ENCODE measurements at regions not wholly inside any gene's neighbourhood (a gene's known extent, or its start where the extent isn't known, plus 50 kb on each side); places are given as distances from the start of the nearest gene placed in this dataset.

DNA sequence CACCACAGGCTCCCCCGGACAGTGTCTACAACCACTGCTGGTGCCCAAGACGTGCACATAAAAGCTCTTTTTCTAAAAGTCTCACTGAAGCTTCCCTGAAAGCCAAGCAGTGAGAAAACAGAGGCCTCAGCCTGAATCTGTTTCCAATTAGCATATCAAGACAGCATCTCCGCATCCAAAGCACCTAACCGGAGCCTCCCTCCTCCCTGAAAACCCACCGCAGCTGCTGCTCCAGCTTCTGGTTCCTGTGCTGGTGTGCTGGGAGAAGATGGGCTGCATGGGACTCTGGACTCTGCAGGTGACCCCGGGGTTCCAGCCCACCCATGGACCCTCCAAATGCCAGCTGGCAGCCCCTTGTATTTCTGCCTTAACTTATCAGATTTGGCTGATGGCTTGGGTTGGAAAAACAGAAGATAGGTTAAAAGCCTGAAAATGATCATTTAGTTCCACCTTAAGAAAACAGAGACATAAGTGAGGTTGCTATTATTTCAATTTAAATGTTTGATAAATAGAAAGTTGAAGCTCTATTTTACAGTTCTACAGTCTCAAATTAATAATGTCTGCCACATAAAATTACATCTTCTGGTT lies 103.3 kb downstream of the TMEM18 start:
- DNase-seq: no peak

DNA sequence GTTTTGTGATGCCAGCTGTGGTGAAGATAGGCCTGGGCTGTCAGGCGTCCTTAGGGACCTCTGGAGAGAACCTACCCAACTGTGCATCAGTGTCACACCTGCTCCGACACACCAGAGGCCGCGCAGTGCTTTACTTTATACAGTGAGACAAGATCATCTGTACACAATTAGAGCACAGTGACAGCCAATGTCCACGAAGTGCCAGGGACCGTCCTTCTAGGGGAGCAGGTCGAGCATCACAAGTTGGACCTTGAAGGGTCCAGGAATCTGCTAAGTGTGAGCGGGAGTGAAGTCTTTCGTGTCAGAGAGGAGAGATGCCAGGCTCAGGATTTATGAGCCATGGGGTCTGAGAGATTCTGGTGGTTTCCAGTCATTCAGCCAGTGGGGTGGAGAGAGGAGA lies 104.2 kb downstream of the TMEM18 start:
- DNase-seq: no peak

GRCh38 chr2:569681-570080 lies 107.5 kb downstream of the TMEM18 start:
- DNase-seq: no peak

DNA sequence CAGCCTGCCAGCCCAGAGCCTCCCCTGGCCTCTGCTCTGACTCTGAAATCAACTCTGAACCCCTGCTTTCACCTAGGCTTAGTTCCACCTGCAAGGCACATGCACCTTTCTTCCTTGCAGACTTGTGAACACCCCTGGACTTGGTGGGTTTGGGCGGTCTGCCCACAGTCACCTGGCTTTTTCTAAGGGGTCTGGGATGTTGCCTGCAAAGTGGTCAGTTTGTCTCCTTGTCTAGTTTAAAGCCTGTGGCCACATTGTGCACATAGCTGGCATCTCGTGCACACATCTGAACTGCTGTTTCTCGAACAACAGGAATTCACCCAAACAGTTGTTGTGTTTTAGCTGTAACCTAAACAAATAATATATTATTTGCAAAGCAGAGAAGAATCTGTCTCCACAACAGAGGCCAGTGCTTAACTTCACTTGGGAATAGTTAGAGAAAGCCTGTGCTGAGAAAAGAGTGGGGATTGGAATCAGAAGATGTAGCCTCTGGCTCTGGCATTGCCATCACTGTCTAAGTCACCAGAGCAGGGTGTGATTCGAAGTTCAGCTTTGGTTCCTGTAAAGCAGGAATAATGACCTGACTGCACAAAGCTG lies 108.5 kb downstream of the TMEM18 start:
- no peak for DNase-seq

DNA sequence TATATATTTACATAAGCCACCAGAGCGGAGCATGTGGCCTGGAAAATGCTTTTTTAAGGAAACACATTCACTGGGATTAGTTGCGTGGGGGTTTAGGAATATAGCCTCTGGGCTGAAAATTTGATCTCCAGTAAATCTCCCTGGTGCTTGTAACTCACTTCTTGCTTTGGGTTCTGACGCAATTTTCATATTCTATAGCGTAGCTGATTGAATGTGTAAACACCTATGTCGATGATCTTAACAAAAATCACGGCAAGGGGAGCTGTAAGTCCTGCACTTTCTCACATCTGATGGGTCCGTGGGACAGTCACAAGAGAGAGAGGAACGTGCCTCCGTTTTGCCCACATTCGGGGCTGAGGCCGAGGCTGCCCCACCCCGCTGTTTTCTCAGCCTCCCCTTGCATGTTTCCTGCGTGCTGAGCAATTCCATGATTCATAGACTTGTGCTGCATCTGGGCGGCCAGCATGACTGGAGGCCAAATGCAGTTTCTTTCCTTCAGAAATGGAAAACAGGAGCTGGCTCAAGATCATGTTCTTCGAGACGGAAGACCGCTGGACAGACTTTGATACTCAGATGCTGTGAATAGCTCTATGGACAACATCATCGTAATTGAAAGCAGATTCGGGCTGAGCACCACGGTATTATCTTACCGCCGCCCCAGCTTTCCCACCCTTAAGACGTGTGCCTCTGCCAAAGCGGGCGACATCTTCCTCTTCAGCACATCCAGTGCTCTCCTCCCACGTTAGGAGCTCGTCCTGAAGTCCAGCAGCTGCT lies 109.2 kb downstream of the TMEM18 start:
- DNase-seq: no peak

GRCh38 chr2:567496-567864 lies 109.7 kb downstream of the TMEM18 start:
- no peak for DNase-seq

GRCh38 chr2:566379-567313 lies 110.6 kb downstream of the TMEM18 start:
- no peak for DNase-seq

DNA sequence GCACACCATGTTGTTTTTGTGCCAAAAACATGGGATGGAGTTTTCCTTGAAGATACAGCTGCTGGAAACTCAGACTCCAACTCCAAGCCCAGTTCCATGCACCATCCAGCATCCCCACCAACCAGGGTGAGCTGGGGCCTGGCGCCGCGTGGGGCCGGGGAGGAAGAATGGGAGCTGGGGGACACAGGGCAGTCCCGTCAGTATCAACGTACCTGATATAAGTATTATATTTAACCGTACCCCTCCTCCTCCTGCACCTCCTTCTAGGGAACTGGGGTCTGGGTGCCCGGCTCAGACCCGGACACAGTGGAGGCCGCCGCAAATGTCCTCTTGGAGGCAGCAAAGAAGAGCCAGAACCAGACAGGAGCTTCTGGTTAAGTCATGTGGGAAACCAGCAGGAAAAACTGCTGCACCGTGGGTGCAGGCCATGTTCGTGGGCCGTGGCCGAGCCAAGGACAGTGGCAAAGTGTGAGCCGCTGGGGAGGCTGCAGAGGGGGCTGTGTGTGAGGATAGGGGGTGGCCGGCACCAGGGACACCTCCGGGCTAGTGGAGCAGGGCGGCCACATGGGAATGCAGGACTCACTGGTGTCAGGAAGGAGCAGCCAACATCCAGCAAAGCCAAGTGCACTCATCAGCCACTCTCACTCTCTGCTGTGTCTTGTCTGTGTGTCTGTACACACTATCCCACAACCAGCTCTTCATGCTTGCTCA lies 112.6 kb downstream of the TMEM18 start:
- DNase-seq: no peak

DNA sequence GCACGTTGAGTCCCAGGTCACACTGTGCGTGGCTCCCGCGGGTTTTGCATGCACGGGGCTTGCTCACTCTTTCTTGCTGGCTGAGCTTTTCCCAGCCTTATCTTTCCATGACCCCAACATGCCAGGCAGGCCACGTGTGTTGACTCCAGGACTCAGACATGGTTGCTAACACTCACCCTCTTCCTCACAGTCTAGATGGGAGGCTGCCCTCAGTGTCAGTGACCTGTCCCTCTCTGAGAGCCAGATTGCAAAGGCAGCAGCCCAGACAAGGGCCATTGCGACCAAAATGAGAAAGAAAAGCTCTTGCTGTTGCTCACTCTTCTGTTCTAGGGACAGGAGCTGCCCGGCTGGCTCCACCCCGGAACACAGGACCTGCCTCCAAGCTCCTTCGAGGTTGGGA lies 113.7 kb downstream of the TMEM18 start:
- no peak for DNase-seq

DNA sequence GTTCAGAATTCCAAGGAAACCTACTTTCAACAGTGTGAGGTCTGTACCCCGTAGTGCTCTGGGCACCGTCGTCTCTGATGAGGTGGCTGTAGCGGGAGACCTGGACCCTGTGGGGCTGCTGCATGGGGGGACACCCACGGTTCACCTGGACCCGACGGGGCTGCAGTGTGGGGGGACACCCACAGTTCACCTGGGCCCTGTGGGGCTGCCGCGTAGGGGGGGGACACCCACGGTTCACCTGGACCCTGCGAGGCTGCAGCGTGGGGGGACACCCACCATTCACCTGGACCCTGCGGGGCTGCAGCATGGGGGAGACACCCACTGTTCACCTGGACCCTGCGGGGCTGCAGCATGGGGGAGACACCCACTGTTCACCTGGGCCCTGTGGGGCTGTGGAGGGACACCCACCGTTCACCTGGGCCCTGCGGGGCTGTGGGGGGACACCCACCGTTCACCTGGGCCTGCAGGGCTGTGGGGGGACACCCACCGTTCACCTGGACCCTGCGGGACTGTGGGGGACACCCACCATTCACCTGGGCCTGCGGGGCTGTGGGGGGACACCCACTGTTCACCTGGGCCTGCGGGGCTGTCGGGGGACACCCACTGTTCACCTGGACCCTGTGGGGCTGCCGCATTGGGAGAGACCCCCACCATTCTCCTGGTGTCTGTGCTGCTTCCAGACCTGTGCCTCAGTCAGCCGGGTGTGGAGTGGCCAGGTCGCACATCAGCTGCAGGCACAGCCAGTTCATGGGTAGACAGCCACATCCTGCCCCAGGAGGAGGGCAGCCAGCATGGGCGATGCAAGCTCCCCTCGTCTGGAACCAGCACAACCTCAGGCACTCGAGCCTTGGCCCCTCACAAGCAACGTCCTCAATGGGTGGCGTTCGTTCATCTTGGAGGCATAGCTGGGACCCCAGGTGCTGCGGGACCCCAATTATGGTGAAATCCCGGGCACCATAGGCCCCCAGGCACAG lies 114.5 kb downstream of the TMEM18 start:
- DNase-seq: no peak

DNA sequence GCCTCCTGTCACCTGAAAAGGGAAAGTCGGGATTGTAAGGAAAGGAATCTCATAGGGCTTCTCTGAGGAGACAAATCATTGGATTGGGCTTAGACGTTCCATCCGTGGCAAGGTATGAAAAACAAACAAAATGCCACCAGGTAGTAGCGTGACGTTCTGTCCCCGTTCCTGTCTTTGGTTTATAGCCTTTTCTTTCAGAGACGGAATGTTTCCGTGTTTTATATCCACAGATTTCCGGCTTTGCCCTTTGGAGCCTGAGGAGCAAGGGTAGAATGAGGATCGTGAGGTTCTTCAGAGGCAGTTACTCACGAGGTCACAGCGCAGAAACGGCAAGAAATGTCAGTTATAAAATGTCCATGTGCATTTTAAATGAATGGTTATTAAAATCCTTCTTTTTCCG lies 118.3 kb downstream of the TMEM18 start:
- no peak for DNase-seq

DNA sequence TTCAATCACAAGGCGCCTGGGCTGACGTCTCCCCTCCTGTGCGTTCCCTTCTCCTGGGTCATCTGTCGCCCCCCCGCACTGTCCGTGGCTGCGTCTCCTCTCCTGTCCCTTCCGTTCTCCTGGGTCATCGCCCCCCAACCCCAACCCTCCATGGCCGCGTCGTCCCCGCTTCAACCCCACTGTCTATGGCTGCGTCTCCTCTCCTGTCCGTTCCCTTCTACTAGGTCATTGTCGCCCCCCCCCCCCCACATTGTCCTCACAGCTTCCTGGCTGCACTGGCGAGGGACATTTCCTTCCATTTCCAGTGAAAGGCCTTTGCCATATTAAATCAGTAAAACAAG lies 118.9 kb downstream of the TMEM18 start:
- DNase-seq: no peak

DNA sequence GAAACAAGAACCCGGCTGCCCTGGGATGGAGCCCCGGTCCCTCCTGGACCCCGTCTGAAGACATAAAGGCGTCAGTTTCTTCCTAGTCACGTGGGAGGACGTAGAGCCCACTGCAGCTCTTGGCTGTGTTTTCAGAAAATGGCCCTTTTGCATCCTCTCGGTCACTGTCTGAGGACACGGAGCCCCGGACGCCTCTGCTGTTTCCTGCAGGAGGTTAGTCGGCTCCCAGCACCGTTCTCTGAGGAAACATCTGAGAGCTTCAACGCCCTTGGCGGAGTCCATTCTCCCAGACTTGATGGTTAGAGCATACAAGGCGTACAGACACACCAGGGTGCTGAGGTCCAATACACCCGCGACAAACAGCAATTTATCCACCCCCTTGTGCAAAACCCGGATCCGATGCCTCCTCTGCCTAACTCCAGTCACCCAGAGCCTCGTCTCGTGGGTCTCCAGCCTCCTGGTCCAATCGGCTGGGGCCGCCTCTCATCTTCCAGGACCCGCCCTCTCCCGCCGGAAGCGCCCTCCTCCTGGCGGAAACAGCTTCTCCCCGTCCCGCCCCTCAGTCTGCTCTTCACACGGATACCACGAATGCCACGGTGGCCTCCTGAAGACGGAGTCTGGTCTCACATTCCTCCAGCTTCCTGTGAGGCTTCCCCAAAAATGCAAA lies 119.4 kb downstream of the TMEM18 start:
- no peak for DNase-seq

DNA sequence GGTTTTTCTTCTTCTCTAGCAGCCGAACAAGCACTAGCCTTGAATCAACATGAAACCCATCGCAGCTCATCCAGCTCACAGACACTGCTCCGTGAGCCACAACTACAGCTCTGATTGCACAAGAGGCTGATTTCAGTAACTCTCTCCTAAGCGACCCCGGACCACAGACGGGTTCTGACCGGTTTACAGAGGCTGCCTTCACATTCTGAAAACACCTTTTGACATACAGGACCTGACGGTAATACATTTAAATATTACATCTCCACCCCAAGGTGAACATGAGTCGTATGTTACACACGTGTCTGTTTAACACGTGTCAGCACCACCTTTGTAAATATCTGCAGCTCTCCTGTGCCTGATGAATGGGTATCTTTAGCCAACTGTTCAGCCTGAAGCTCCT lies 120.7 kb downstream of the TMEM18 start:
- no peak for DNase-seq

DNA sequence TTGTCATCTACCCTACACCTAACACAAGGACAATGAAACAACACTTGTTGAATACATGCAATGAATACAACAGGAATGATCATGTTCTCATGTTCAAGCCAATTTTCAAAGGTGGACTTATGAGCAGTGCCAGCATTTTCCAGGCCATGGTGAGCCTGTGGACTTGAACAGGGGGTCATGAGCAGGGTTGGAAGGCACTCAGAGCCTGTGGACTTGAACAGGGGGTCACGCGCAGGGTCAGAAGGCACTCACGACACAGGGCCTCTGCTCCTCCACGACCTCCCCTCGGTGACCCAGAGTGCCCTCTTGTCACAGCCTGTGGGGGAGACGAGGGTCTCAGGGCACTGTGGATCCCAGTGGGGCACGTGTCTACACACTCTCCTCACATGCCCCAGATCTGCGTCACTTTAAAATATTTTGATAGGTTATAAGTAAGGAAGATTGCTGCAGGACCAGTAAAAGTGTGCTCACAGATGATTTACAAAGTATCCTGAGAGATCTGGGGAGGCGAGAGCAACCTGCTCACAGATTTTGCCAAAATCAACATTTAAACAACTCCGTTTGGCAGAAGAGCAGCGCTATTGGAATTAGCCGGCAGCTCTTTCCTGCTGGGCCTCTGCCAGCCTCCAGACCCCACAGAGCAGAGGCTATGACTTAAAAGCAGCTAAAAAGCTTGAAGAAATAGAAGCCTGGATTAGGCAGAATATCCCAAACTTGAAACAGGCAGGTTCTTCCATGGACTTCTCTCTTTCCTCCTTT lies 121.9 kb downstream of the TMEM18 start:
- no peak for DNase-seq

- no peak for DNase-seq
Observed at GRCh38 chr2:554444-554843, 122.8 kb downstream of the TMEM18 start.

DNA sequence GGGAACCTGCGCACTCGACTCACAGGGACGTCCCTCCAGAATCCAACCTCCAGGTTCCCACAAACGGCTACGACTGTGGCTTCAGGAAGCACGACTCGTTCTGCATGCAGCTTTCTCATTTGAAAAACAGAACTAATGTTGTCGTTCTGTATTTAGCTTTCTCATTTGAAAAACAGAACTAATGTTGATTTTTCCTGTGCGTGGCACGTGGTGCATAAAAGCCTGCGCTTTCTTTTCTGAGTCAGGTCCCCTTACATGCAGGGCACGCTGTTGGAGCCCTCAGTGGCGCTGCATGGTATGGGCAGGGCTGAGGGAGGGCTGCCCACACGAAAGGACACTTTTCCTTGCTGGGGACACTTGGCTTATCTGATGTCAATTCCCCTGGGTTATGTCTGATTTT lies 124.3 kb downstream of the TMEM18 start:
- DNase-seq: no peak

GRCh38 chr2:551621-552020 lies 125.6 kb downstream of the TMEM18 start:
- DNase-seq: no peak

DNA sequence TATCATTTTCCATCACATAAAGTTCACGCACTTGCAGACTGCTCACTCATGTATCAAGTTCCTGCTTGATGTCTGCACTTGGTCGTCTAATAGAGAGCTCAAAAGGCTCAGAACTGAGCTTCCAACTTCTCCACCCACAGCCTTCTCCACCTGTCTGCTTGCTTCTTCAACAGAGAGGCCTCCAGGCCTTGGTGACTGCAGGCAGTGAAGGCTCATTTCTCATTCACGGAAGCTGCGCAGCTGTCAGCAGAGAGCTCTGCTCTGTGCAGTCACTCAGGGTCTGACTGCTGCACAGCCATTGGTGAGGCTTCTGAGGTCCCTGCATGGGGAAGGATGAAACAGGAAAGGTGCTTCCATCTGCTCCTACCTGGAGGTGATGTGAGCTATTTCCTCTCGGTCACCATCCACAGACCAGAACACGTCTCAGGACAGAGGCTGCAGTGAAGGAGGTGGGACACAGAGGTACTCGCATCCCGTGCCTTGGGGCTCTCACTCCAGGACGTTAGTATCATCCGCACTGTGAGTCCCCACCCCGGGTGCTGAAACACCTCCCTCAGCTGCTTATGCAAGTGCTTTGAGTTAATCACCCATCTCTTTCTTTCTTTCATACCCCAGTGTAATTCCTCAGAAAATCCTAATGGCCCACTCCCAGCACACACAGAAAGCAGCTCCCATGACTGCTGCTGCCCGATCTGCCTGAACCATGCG lies 126.2 kb downstream of the TMEM18 start:
- no peak for DNase-seq
